GM19467 (cell line): ENCODE measurements at regions not wholly inside any gene's neighbourhood (a gene's known extent, or its start where the extent isn't known, plus 50 kb on each side); places are given as distances from the start of the nearest gene placed in this dataset.

ENCODE experiments used
- ATAC-seq: cut with Tn5 transposase; IDR thresholded peaks from one replicate; pipeline ENCODE4 v1.9.1; 2021; ENCODE audit warnings: mild to moderate bottlenecking, moderate library complexity; ENCODE audit not compliant: unreplicated experiment

DNA sequence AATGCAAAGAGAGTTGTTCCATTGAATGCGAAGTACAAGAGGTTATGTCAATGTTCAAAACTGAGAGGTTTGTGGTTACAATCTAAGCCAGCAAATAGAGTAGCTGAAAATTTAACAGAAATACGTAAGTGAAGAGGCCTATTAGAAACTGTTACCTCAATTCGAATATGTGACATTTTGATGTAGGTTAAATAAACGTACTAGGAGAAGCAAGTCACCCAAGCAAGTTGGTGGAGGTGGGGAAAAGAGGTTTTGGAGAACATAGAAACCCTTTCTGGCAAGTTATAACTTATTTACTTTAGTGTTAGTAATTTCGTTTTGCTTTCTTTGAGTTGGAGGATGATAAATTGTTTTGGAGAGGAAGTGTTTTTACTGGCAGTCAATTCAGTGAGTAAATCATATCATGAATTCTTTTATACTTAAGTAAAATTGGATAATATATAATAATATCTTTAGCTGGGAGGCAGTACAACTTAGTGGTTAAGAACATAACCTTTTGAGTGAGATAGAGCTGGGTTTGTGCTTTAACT lies 91.2 kb upstream of the NAALADL2 start:
- no peak for ATAC-seq

DNA sequence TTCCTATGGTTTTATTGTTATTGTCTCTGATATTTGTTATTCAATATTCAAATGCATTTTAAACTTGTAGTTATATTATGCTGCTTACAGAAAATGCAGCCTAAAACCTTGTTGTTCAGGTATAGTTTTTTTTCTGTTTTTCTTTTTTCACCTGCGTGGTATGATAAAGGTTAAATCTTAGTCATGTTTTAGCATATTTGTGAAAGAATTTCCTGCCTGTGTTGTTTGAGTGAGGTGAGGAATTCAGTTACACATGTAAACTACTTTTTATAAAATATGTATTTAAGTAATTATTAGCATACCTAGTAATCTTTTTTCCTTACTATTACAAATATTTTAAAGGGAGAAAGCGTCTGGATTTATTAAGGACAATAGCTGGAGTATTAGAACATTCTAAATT lies 90.0 kb upstream of the NAALADL2 start:
- no peak for ATAC-seq

DNA sequence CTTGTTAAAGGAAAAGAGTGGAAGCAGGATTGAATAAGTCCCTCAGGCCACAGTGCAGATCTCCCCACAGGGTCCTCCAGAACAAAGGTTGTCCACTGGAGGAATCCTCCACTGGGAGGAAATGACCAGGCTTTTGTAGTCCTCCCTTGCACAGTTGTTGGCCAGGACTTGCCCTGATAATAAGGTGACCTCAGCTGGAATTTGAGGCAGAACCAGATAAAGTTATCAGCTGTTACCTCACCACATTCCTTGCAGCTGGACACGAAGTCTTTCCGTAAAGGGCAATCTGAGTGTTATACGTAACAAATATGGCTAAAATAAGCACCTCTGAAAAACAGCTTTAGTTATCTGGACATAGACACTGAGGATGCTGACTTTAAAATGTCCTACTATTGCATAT lies 83.5 kb upstream of the NAALADL2 start:
- ATAC-seq: no peak

DNA sequence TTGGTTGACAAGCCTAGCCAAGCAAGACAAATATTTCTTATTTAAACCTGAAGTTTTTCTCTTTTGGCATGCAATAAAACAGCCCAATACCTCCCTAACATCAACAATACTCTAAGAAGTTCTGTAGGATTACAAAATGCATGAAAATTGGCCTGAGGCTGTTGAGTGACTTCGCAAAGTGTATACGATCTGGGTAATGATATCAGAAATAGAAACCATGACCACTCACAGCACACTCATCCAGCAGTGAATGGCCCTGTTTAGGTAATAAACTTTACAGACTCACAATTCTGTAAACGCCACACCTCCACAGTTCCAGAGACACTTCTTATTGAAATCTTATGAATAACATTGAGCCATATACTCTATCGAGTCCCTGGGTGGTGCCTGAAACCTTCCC lies 83.0 kb upstream of the NAALADL2 start:
- no peak for ATAC-seq

DNA sequence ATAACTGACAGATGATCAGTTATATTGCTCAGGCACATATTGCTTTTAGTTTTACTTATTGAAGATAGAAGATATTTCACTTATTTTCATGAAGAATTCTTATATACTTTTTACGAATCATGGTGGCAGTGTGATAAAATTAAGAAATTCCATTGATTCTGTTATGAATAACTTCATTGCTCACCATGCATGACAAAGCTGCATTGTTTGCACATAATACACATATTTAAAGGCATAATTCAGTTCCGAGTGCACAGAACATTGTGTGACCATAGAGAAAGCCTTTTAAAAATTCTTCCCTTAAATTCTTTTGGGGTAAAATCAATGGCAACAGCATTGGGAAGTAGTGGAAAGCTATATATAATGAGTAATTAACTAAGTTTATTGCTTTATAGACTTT lies 82.5 kb upstream of the NAALADL2 start:
- ATAC-seq: no peak

DNA sequence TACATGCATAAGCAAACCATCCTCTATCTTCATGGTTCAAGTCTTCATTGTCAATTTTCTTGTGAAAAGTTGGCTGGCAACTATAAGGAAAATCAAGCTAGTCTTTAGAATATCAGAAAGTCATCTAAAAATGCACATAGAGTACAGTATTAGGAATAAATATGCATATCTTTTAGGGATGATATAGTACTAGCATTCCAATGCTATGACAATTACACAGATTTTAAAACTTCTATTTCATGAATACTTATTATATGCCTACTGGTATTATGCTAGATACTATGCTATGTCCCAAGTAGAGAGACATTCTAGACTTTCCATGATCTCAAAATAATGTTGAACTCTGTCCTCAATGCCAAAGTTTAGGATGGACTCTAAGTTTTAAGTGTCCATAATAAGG lies 81.3 kb upstream of the NAALADL2 start:
- no peak for ATAC-seq

DNA sequence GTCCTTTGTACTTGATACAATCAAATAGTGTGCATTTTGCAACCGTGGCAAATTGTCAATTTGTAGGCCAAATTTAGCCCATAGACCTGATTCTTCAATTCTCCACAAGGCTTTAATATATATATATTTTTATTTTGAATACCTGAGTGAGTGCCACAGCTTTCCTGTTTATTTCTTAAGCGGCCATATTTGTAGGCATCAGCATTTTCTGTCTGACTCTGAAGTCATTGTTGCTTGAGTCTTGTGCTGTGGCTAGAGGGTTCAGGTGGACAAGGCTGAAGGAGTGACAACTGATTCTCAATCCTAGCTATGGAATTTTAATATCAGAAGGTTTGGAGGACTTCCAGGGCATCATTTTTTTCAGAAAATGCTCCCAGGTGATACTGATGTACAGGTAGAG lies 75.6 kb upstream of the NAALADL2 start:
- no peak for ATAC-seq

DNA sequence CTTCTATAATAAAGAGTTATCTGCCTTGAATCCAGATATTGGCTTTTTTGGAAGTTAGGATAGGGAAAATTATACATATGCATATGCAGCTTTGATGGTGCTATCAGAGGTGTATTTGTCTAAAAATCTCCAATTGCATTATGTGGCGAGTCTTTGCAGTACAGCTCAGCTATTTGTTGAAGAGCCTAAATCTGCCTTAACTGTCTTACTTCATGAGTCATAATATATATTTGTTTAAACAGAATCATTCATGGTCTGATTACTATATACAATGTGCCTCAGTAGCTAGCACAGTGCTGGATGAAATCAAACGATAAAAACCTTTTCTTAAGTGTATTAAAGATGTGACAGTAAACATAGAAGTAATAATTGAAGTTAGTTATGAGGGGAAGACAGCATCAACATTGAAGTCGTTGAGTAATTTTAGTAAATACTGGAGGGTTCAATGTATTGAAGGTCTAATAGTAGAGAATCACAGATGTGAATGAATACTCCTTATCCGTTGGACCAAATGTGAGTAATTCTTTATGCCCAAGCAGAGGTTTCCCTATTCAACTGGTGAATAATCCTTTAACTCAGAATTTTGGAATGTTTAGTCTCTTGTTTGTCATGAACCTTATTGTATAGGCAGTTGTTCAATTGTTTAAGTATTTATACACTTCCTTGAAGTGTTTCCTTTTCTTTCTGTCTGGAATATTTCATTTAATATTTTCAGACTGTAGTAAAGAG lies 74.8 kb upstream of the NAALADL2 start:
- no peak for ATAC-seq

DNA sequence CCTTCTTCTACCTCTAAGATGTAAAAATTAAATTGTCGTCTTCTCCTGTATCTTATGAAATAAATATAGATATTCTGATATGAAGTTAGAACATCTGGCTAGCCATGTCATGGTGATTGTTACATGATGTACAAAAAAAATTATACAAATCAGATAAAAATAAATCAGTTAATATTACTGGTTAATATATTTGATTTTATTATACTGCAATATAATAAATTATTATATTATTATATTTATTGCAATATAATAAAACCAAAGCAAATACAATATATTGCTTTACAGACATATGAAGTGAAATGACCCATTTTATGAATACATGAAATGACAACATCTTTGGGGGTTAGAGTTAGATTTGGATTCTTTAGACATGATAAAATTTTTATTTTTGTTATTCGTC lies 72.3 kb upstream of the NAALADL2 start:
- ATAC-seq: no peak

DNA sequence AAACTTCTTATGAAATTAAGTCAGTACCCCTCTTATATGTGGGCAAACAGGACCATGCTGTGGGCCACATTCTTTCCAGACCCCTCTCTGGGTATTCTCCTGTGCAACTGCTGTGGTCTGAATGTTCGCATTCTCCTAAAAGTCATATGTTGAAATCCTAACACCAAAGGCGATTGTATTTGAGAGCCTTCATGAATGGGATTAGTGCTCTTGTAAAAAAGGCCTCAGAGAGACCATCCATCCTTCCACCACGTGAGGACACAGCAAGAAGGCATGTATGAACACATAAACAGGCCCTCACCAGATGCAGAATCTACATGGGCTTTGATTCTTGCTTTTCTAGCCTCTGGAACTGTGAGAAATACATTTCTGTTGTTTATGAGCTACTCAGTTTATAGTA lies 68.0 kb upstream of the NAALADL2 start:
- ATAC-seq: no peak

DNA sequence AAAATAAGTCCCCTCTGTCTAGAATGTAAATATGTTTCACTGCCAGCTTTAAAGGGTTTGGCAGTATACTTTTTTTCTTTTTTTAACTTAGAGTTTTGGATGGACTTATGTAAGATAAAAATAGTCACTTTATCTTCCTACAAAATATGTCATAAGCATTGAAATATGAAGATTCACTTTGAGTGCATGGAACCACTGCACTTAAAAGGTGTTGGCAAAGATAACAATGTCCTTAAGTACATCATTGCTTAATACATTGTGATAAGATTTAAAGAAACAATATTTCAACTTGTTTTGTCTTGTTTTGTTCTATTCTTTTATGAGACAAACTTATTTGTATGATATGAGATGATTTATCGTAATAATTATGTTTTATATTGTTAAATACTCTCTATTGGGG lies 66.3 kb upstream of the NAALADL2 start:
- no peak for ATAC-seq
